ENCODE measurements at regions not wholly inside any gene's neighbourhood (a gene's known extent, or its start where the extent isn't known, plus 50 kb on each side); places are given as distances from the start of the nearest gene placed in this dataset.

- no peak for DNase-seq
- Histone ChIP-seq H3K9me3 (no peaks in the 10 kb centered on the region), H3K36me3 (no peaks in the 10 kb centered on the region), H3K4me1 (peaks cover 24 to 28% of the 10 kb centered on the region in 2 donors), H3K4me3 (replicated peaks in 1 of 3) (no peak overlapping the region), H3K27me3 (no peaks in the 10 kb centered on the region), H3K27ac (no peak overlapping the region)
- 97 to 98% methylated on average over 3 of the region's 3 CpGs for WGBS, 2 donors
- intact Hi-C loops (cut with DNase I), result no loop called here
- TF ChIP-seq POLR2A (IDR thresholded peaks at IDR 0.05), result no peak
- TF ChIP-seq CTCF (IDR thresholded peaks at IDR 0.05), result no peak
Observed at GRCh38 chr1:59022199-59022598, 238.4 kb upstream of the JUN start.

GRCh38 chr1:59022799-59023198 lies 239.0 kb upstream of the JUN start:
- H3K27ac ChIP-seq, result no peak overlapping the region
- intact Hi-C loops (cut with DNase I), result no loop called here

GRCh38 chr1:59025201-59025600 lies 241.4 kb upstream of the JUN start:
- H3K4me1 ChIP-seq, result peaks cover 19 to 20% of the 10 kb centered on the region in 2 donors
- 85 to 94% methylated on average over 2 of the region's 2 CpGs for WGBS, 2 donors
- peak overlapping the region; percentile 7 to 56 (median 29) for H3K27ac ChIP-seq
- intact Hi-C loops (cut with DNase I), result no loop called here
- TF ChIP-seq POLR2A (IDR thresholded peaks at IDR 0.05) (no peak), CTCF (IDR thresholded peaks at IDR 0.05) (no peak)
- no peaks in the 10 kb centered on the region for H3K9me3 ChIP-seq
- H3K36me3 ChIP-seq, result no peaks in the 10 kb centered on the region
- no peak for DNase-seq
- H3K27me3 ChIP-seq, result no peaks in the 10 kb centered on the region
- no peak overlapping the region for H3K4me3 ChIP-seq (replicated peaks in 1 of 3)

More at GRCh38 chr1:59022799-59023198, 239.0 kb upstream of the JUN start:
- peaks cover 24 to 28% of the 10 kb centered on the region in 2 donors for H3K4me1 ChIP-seq
- H3K36me3 ChIP-seq, result no peaks in the 10 kb centered on the region
- 96 to 100% methylated on average over 3 of the region's 3 CpGs for WGBS, 2 donors
- no peaks in the 10 kb centered on the region for H3K27me3 ChIP-seq
- no peak overlapping the region for H3K4me3 ChIP-seq (replicated peaks in 1 of 3)
- no peaks in the 10 kb centered on the region for H3K9me3 ChIP-seq
- DNase-seq, result no peak
- TF ChIP-seq CTCF (IDR thresholded peaks at IDR 0.05) (no peak), POLR2A (IDR thresholded peaks at IDR 0.05) (no peak)

- peak overlapping the region; percentile 7 to 56 (median 29) for H3K27ac ChIP-seq
- peak; percentile 54 to 66 for DNase-seq
- H3K36me3 ChIP-seq, result no peaks in the 10 kb centered on the region
- no peaks in the 10 kb centered on the region for H3K27me3 ChIP-seq
- TF ChIP-seq CTCF (IDR thresholded peaks at IDR 0.05), result no peak
- no peak for TF ChIP-seq POLR2A (IDR thresholded peaks at IDR 0.05)
- no peak overlapping the region for H3K4me3 ChIP-seq (replicated peaks in 1 of 3)
- intact Hi-C loops (cut with DNase I), result no loop called here
- no peaks in the 10 kb centered on the region for H3K9me3 ChIP-seq
- WGBS, 2 donors, result 38 to 48% methylated on average over 4 of the region's 4 CpGs
- peaks cover 13 to 14% of the 10 kb centered on the region in 2 donors for H3K4me1 ChIP-seq
Observed at GRCh38 chr1:59025898-59026426, 242.1 kb upstream of the JUN start.

- Histone ChIP-seq H3K27ac (peak overlapping the region; percentile 7 to 56 (median 29)), H3K36me3 (no peaks in the 10 kb centered on the region), H3K4me1 (peaks cover 13 to 14% of the 10 kb centered on the region in 2 donors), H3K27me3 (no peaks in the 10 kb centered on the region), H3K9me3 (no peaks in the 10 kb centered on the region), H3K4me3 (replicated peaks in 1 of 3) (no peak overlapping the region)
- no peak for TF ChIP-seq CTCF (IDR thresholded peaks at IDR 0.05)
- TF ChIP-seq POLR2A (IDR thresholded peaks at IDR 0.05), result no peak
- no peak for DNase-seq
- 91 to 93% methylated on average over 6 of the region's 6 CpGs for WGBS, 2 donors
- intact Hi-C loops (cut with DNase I), result no loop called here
Observed at GRCh38 chr1:59026472-59026948, 242.7 kb upstream of the JUN start.

Data from thyroid gland (tissue), 4 donors.